ENCODE measurements at regions not wholly inside any gene's neighbourhood (a gene's known extent, or its start where the extent isn't known, plus 50 kb on each side); places are given as distances from the start of the nearest gene placed in this dataset.

DNA sequence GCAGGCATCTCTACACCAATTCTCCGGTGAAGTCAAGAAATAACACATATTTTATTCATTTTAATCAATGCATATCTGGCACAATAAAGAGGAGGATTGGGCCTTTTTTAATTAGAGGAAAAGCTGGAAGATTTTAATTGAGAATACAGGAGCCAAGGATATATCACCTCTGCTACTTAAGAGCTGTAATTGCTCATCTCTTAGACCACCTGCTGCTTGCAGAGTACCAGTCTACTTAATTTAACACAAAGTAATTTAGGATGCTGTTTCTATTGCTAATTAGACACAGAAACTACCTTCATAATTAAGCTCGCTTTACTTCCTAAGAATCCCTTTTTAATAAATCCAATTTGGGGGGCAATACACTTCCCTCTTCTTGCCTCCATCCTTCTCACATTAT is 326.9 kb downstream of the TENT4A start:
- ChIA-PET CTCF (no interaction called here), POLR2A (no interaction called here)
- TF ChIP-seq, protein P1, sequence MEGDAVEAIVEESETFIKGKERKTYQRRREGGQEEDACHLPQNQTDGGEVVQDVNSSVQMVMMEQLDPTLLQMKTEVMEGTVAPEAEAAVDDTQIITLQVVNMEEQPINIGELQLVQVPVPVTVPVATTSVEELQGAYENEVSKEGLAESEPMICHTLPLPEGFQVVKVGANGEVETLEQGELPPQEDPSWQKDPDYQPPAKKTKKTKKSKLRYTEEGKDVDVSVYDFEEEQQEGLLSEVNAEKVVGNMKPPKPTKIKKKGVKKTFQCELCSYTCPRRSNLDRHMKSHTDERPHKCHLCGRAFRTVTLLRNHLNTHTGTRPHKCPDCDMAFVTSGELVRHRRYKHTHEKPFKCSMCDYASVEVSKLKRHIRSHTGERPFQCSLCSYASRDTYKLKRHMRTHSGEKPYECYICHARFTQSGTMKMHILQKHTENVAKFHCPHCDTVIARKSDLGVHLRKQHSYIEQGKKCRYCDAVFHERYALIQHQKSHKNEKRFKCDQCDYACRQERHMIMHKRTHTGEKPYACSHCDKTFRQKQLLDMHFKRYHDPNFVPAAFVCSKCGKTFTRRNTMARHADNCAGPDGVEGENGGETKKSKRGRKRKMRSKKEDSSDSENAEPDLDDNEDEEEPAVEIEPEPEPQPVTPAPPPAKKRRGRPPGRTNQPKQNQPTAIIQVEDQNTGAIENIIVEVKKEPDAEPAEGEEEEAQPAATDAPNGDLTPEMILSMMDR (IDR thresholded peaks at IDR 0.05; ENCODE audit: control extremely low read depth, extremely low read depth, low read depth, missing control alignments) = no peak
- DNase-seq (ENCODE audit: extremely low spot score) = no peak

DNA sequence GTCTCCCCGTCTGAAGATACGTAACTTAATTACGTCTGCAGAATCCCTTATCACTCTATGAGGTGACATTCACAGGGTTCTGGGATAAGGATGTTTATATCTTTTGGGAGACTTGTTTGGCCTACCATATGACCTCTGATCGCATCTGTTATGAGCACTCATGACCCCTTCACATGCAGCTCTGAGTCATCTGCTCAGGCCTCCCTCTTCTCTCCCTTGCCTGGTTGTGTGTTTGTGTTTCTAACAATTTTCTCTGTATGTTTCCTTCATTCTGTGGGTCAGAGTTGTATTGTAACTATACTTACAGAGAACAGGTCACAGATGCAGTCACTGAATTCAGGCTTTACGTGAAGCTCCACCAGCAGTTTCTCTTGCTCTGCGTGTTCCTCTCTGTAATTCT is 330.6 kb downstream of the TENT4A start:
- ChIA-PET CTCF (no interaction called here), POLR2A (interaction anchor here (0.5 kb wide), 1 partner anchor 11 kb away, joined by 6 read pairs; no protein-coding TSS in a partner anchor)
- TF ChIP-seq, protein P1 (IDR thresholded peaks at IDR 0.05; ENCODE audit: control extremely low read depth, extremely low read depth, low read depth, missing control alignments) = no peak
- no peak for DNase-seq (ENCODE audit: extremely low spot score)

DNA sequence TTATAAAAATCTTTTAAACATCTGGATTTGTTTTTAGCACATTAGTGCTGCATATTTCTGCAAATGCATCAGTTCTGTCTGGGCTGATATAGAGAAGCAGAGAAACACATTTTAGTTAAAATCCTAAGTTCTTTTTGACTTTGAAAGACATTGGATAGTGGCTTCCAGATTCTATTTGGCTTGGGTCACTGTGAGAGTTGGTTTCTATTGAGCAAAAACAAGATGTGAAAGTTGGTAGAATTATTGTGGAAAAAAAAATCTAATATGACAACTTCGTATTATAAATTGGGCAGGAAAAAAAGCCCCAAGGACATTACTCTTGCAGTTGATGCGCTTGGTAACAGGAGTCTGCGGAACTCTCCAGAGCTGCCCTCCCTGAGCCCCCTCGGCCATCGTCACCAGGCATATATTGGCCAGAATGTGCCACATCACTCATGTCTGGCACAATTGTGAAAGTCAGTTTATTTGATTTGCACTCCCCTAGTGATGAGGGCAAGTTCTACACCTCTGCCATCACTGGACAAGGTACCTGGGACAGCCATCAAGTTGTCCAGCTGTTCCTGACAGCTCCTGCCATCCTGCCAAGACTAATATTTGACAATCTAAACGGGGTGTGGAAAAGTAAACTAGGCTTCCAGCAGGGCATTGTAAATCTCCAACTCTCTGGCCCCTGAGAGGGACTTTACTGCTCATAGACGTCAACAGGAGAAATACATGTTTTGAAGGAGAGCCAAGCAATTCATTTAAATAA is 334.5 kb downstream of the TENT4A start:
- DNase-seq (ENCODE audit: extremely low spot score) = no peak
- TF ChIP-seq, protein P1 (IDR thresholded peaks at IDR 0.05; ENCODE audit: control extremely low read depth, extremely low read depth, low read depth, missing control alignments) = no peak
- ChIA-PET POLR2A (no interaction called here), CTCF (interaction anchor here (2.2 kb wide), 1 partner anchor 10 kb away, joined by 5 read pairs; no protein-coding TSS in a partner anchor)

DNA sequence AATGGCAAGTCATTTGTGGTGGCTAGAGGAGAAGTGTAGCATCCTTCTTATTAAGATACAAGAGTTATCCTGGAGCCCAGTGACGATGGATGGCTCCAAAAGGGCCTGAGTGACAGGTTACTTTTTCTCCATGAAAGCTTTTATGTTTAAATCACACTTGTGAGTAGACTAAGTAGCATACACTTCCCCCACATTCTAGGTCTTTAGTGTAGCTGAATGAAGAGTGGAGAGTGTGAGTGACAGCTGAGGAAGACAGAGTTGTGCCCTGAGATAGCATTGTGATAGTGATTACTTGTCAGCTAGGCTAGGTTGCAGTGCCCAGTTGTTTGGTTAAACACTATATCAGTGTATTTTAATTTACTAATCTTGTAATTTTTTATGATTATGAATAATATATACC is 337.8 kb downstream of the TENT4A start:
- POLR2A ChIA-PET = no interaction called here
- CTCF ChIA-PET = no interaction called here
- no peak for DNase-seq (ENCODE audit: extremely low spot score)
- TF ChIP-seq, protein P1 (IDR thresholded peaks at IDR 0.05; ENCODE audit: control extremely low read depth, extremely low read depth, low read depth, missing control alignments) = no peak

DNA sequence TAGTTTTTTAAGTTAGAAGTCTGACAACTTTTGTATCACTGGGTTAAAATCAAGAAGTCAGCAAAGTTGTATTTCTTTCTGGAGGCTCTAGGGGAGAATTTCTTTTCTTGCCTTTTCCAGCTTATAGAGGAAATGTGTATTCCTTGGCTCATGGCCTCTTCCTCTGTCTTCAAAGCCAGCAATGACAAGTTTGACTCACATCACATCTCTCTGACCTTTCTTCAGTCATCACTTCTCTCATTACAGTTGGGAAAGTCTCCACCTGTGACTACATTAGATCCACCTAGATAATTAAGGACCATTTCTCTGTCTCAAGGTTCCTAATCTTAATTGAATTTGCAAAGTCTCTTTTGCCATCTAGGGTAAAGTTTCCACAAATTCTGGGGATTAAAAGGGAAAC is 339.9 kb downstream of the TENT4A start:
- no peak for DNase-seq (ENCODE audit: extremely low spot score)
- TF ChIP-seq, protein P1 (IDR thresholded peaks at IDR 0.05; ENCODE audit: control extremely low read depth, extremely low read depth, low read depth, missing control alignments) = no peak
- POLR2A ChIA-PET = no interaction called here
- CTCF ChIA-PET = interaction anchor here (0.8 kb wide), 1 partner anchor 23 kb away, joined by 3 read pairs; no protein-coding TSS in a partner anchor

DNA sequence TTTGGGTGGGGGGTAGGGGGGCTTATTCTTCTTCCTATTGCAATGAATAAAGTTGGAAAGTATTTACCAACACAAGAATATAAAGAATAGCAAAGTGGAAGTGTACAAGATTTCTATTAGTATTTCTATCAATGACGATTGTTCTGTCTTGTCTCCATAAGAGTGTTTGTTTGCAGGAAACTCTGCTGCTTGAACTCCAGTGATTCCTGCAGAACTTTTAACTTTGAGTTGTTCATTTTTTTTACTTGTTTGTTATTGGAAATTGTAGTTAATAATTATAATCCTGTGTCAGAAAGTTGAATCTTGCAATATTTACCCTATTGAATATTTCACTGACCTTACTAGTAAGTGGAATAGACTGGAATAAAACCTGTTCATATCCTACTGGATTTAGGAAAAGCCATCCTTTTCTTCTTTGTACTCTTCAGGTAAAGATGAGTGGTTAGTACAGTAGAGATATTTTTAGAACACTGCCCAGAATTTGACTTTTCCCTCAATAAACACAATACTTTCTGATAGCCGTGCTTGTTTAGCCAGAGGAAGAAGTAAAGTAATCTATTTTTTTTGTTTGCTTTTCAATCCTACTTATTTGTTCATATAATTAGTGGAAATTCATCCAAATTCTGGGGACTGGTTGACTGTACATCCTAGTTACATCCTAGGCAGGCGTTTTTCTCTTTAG is 340.4 kb downstream of the TENT4A start:
- ChIA-PET POLR2A (no interaction called here), CTCF (no interaction called here)
- TF ChIP-seq, protein P1 (IDR thresholded peaks at IDR 0.05; ENCODE audit: control extremely low read depth, extremely low read depth, low read depth, missing control alignments) = no peak
- DNase-seq (ENCODE audit: extremely low spot score) = no peak

Measured in GM10248 (cell line).